ENCODE measurements at regions not wholly inside any gene's neighbourhood (a gene's known extent, or its start where the extent isn't known, plus 50 kb on each side); places are given as distances from the start of the nearest gene placed in this dataset.

GRCh38 chr13:59371229-59371628 is 792.5 kb downstream of the DIAPH3 start:
- TF ChIP-seq CTCF (IDR thresholded peaks at IDR 0.05): no peak
- Histone ChIP-seq H3K27ac (no peak overlapping the region), H3K4me3 (no peak overlapping the region)
- DNase-seq (ENCODE audit: low spot score): no peak

GRCh38 chr13:59373341-59373740 is 790.4 kb downstream of the DIAPH3 start:
- no peak overlapping the region for H3K27ac ChIP-seq
- H3K4me3 ChIP-seq: no peak overlapping the region
- TF ChIP-seq CTCF (IDR thresholded peaks at IDR 0.05): no peak
- no peak for DNase-seq (ENCODE audit: low spot score)

GRCh38 chr13:59374691-59375090 is 789.0 kb downstream of the DIAPH3 start:
- H3K27ac ChIP-seq: no peak overlapping the region
- no peak overlapping the region for H3K4me3 ChIP-seq
- TF ChIP-seq CTCF (IDR thresholded peaks at IDR 0.05): no peak
- no peak for DNase-seq (ENCODE audit: low spot score)

- Histone ChIP-seq H3K27ac (no peak overlapping the region), H3K4me3 (no peak overlapping the region)
- no peak for TF ChIP-seq CTCF (IDR thresholded peaks at IDR 0.05)
- DNase-seq (ENCODE audit: low spot score): no peak
Measured at GRCh38 chr13:59384154-59384553, 779.6 kb downstream of the DIAPH3 start.

GRCh38 chr13:59391696-59392095 is 772.0 kb downstream of the DIAPH3 start:
- peak; percentile 62 for TF ChIP-seq CTCF (IDR thresholded peaks at IDR 0.05)
- no peak for DNase-seq (ENCODE audit: low spot score)
- H3K4me3 ChIP-seq: no peak overlapping the region
- no peak overlapping the region for H3K27ac ChIP-seq

GRCh38 chr13:59392328-59392727 is 771.4 kb downstream of the DIAPH3 start:
- Histone ChIP-seq H3K4me3 (no peak overlapping the region), H3K27ac (no peak overlapping the region)
- no peak for TF ChIP-seq CTCF (IDR thresholded peaks at IDR 0.05)
- no peak for DNase-seq (ENCODE audit: low spot score)

- TF ChIP-seq CTCF (IDR thresholded peaks at IDR 0.05): no peak
Measured at GRCh38 chr13:59394496-59394895, 769.2 kb downstream of the DIAPH3 start.

More at GRCh38 chr13:59394496-59394895, 769.2 kb downstream of the DIAPH3 start:
- no peak overlapping the region for H3K27ac ChIP-seq
- H3K4me3 ChIP-seq: no peak overlapping the region
- no peak for DNase-seq (ENCODE audit: low spot score)
